IPS-NIHi11 (cell line): ENCODE measurements at regions not wholly inside any gene's neighbourhood (a gene's known extent, or its start where the extent isn't known, plus 50 kb on each side); places are given as distances from the start of the nearest gene placed in this dataset.
"Not testable (repeated sequence)": the region's sequence is repeated elsewhere in the genome, so short reads cannot be mapped to it uniquely, and the experiment has no call there.

ENCODE experiments used
- DNase-seq: peaks from one replicate; pipeline ENCODE4 v3.0.0; 2012; ENCODE audit warnings: mixed read lengths, low spot score

GRCh38 chr1:91605566-91605965 lies 104.9 kb downstream of the CDC7 start:
- DNase-seq: no peak

DNA sequence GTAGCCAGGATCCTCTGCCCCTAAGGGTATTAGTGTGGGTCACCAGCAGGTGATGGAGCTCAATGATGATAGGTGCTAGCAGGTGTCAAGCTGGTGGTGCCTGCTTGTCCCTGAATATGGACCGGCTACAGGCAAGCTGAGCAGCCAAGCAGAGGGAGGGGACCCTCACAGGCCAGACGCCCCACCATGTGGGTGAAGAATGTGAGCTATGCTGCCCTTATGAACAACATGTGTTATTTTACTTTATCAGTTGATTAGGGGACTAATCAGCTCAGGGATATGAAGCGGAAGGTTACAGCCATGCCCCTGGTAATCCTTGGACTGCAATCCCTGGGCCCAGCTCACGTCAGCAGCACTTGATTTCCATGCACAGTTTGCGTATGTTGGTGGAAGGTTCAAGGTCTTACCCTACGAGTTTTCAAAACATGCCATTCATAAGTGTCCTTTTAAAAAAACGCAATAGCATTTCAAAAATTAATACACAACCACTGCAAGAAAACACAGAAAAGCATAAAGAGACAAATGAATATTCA lies 106.0 kb downstream of the CDC7 start:
- no peak for DNase-seq

GRCh38 chr1:91607686-91608085 lies 107.0 kb downstream of the CDC7 start:
- not testable (repeated sequence) for DNase-seq

- DNase-seq: no peak
These were observed 108.2 kb downstream of the CDC7 start for GRCh38 chr1:91608876-91609275.

- no peak for DNase-seq
These were observed 108.9 kb downstream of the CDC7 start for GRCh38 chr1:91609551-91609950.

DNA sequence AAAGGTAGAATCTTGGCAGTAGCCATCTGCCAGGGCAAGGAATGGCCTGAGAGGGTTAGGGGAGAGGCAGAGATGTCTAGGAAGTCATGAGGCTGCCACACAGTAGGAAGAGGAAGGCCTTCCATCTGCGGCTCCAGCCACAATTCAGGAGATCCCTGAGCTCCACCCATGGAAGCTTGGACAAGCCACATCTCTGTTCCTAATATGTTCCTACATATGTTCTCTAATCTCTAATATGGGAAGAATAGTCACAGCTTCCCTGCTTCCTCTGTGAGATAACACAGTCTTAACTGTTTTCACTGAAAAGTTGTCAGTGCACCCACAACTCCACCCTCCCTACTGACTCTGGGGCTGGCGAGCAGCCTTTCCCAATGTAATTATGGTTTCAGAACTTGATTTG lies 109.5 kb downstream of the CDC7 start:
- no peak for DNase-seq

DNA sequence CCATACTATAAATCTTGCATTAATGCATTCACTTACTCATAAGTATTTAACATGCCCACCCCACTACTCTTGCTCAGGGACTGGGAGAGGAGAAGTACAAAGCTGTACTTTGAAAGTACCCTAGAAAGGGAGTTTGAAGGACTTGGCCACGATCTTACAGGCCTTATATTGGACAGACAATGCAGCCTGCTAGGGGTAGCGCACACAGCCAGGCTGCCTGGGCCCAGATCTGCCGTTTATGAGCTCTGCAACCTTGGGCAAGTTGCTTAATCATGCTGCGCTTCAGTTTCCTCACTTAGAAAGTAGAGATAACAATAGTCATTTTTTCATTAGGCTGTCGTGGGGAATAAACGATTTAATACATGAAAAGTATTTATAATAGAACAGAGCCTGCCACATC lies 110.1 kb downstream of the CDC7 start:
- DNase-seq: no peak

GRCh38 chr1:91611483-91611917 lies 110.8 kb downstream of the CDC7 start:
- peak; percentile 43 for DNase-seq

GRCh38 chr1:91613595-91613994 lies 112.9 kb downstream of the CDC7 start:
- no peak for DNase-seq

DNA sequence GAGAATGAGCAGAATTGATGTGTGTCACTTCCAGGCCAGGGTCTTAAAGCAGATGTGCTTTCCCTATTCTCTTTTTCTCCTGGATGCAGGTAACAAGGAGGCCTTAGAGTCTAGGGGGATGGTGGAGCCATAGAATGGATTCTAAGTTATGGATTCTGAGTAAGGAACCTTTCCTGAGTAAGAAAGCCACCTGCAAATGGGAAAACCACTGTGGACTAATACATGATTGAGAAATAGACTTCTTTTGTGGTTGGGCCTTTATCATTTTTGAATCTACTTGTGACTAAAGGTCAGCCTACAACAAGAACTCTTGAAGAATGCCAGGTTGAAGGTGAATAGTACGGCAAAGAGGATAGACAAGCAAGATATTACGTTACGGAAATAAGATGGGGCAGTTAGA lies 116.1 kb downstream of the CDC7 start:
- DNase-seq: no peak

DNA sequence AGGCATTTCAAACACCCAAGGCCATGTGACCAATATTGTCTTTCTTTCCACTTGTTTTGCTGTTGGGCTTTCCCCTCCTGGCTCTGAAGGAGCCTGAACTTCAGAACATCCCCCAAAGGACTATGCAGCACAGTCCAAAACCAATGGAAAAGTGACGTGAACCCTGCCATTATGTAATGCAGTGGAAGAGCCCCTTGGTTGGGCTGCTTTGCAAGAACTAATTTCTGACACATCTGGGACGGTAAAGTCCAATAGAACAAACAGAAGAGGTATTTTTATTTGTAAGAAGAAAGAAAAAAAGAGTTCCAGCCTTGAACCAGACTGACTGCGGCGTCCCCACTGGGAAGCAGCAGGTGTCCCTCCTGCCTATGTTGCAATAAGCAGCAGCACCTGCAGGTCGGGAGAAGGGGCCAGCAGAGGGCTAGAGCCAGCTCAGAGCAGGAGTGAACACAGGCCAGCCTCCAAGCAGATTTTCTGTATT lies 116.7 kb downstream of the CDC7 start:
- peak; percentile 63 for DNase-seq

DNA sequence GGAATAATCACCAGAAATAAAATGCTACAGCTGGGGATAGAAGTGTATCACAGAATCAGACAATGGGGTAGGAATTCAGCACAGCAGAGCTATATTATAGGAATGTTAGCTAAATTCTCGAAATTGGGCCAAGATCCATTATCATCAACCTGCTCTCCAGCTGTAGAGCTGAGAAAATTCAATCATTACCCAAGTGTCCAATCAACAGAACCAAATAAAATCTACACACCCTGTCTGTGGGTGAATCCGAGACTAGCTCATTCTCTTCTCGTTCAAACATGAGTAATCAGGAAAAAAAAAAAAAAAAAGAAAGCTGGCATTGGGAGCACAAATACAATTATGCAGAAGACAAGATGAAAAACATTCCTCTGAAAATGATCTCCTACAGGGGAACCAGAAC lies 119.2 kb downstream of the CDC7 start:
- no peak for DNase-seq

- no peak for DNase-seq
These were observed 120.7 kb downstream of the CDC7 start for GRCh38 chr1:91621360-91621759.

GRCh38 chr1:91621907-91622306 lies 121.3 kb downstream of the CDC7 start:
- DNase-seq: no peak

GRCh38 chr1:91622616-91623015 lies 122.0 kb downstream of the CDC7 start:
- no peak for DNase-seq

GRCh38 chr1:91623020-91623419 lies 122.4 kb downstream of the CDC7 start:
- no peak for DNase-seq

DNA sequence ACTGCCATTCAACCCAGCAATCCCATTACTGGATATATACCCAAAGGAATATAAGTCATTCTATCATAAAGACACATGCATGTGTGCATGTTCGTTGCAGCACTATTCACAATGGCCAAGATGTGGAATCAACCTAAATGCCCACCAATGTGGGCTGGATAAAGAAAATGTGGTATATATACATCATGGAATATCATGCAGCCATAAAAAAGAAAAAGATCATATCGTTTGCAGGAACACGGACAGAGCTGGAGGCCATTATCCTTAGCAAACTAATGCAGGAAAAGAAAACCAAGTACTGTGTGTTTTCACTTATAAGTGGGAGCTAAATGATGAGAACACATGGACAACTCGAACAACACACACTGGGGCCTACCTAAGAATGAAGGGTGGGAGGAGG lies 123.7 kb downstream of the CDC7 start:
- no peak for DNase-seq
